Astrocyte of the spinal cord (primary cell): ENCODE measurements at regions not wholly inside any gene's neighbourhood (a gene's known extent, or its start where the extent isn't known, plus 50 kb on each side); places are given as distances from the start of the nearest gene placed in this dataset.

Experiments used
- DNase-seq: peaks from one replicate; pipeline ENCODE4 v3.0.0; 2011; ENCODE audit warnings: low read depth, low spot score
- H3K4me3 ChIP-seq: 2 replicates; pipeline ENCODE4 v1.5.1; 2011; ENCODE audit warnings: low read depth, mild to moderate bottlenecking, low read length, moderate library complexity
- CTCF ChIP-seq: IDR thresholded peaks from 2 replicates; pipeline ENCODE4 v1.5.1; 2012; ENCODE audit warnings: low read depth, mild to moderate bottlenecking, low read length, inconsistent platforms
- in situ Hi-C: cut with HindIII; loops from 2 replicates; pipeline ENCODE4 v1.10.0; 2017; ENCODE audit warnings: low sequenced_read_pairs

GRCh38 chr18:50444539-50444938 lies 69.7 kb downstream of the SKA1 start:
- TF ChIP-seq CTCF: no peak
- no peak for DNase-seq
- in situ Hi-C loops: no loop called here
- no peak overlapping the region for H3K4me3 ChIP-seq

GRCh38 chr18:50446629-50447028 lies 71.8 kb downstream of the SKA1 start:
- no peak for TF ChIP-seq CTCF
- in situ Hi-C loops: no loop called here
- no peak overlapping the region for H3K4me3 ChIP-seq
- DNase-seq: no peak

GRCh38 chr18:50447102-50447741 lies 72.4 kb downstream of the SKA1 start:
- no peak overlapping the region for H3K4me3 ChIP-seq
- no peak for DNase-seq
- in situ Hi-C loops: no loop called here
- no peak for TF ChIP-seq CTCF

- no peak overlapping the region for H3K4me3 ChIP-seq
- in situ Hi-C loops: no loop called here
- TF ChIP-seq CTCF: no peak
- DNase-seq: no peak
Observed at GRCh38 chr18:50447952-50448351, 73.1 kb downstream of the SKA1 start.

GRCh38 chr18:50451100-50451842 lies 76.4 kb downstream of the SKA1 start:
- no peak for DNase-seq
- H3K4me3 ChIP-seq: no peak overlapping the region
- in situ Hi-C loops: no loop called here
- no peak for TF ChIP-seq CTCF

GRCh38 chr18:50453014-50453680 lies 78.3 kb downstream of the SKA1 start:
- TF ChIP-seq CTCF: no peak
- DNase-seq: no peak
- no peak overlapping the region for H3K4me3 ChIP-seq
- in situ Hi-C loops: no loop called here
